GM12891 (cell line): ENCODE measurements at regions not wholly inside any gene's neighbourhood (a gene's known extent, or its start where the extent isn't known, plus 50 kb on each side); places are given as distances from the start of the nearest gene placed in this dataset.

ENCODE experiments used
- POLR2A ChIP-seq: IDR thresholded peaks from 2 replicates; pipeline ENCODE4 v1.6.1; 2011; ENCODE audit warnings: low read depth, low read length, control low read depth
- POLR2AphosphoS5 ChIP-seq: IDR thresholded peaks from 2 replicates; pipeline ENCODE4 v1.6.1; 2011; ENCODE audit warnings: low read depth, low read length, control low read depth
- TAF1 ChIP-seq: IDR thresholded peaks from 2 replicates; pipeline ENCODE4 v1.6.1; 2011; ENCODE audit warnings: low read depth, low read length, control low read depth

DNA sequence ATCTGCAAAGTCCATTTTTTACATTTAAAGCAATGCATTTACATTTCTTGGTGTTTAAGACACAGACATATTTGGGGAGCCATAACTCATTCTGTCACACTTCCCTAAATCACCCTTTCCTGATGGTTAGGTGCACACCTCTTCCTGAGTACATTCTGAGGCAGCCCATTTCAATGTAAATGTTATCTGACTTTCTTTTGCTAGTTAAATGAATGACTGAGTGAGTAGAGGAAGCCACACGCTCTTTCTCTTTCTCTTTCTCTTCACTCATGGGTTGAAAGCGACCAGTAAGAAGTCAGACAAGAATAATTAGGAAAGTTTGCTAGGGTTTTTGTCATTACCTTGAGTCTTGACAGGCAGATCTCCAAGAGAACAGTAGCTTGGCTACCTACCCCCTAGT, 143.1 kb downstream of the S1PR1 start:
- TF ChIP-seq TAF1 (no peak), POLR2A (no peak), POLR2AphosphoS5 (no peak)
